T-cell (primary cell): ENCODE measurements at regions not wholly inside any gene's neighbourhood (a gene's known extent, or its start where the extent isn't known, plus 50 kb on each side); places are given as distances from the start of the nearest gene placed in this dataset.

Experiments
- ATAC-seq, 4 experiments: fragments of 200-7000 bp in 3 of 4; fragments of 150-1000 bp in 1 of 4; cut with Tn5 transposase; replicated peaks in 1 of 4; 1 replicate in 3 of 4; 2 replicates in 1 of 4; pipeline ENCODE4 v1.10.0; 2021; ENCODE audit warnings: moderate library complexity in 3 of 4, mild to moderate bottlenecking in 2 of 4, moderate number of reproducible peaks in 1 of 4
- CTCF ChIA-PET, 2 donors: fragments of 300-600 bp; sonication (Branson Sonifier 250); formaldehyde crosslinking; loops; one replicate each; lab custom pipeline; 2022; ENCODE audit warnings: antibody characterized with exemption in 2 of 2; lab: Charles Lee
- POLR2A ChIA-PET, 2 donors: fragments of 300-600 bp; sonication (Branson Sonifier 250); formaldehyde crosslinking; loops; one replicate each; lab custom pipeline; 2022; ENCODE audit warnings: antibody characterized with exemption in 2 of 2; lab: Charles Lee
- DNase-seq, 35 experiments: peaks; one replicate each; pipeline versions ENCODE4 v3.0.0 to v3.0.0-alpha.2; 2013 to 2023
- H3K27ac ChIP-seq: one replicate; pipeline ENCODE4 v1.5.1; 2013; ENCODE audit warnings: low read length
- H3K27me3 ChIP-seq, 2 experiments: replicated peaks in 1 of 2; 1 replicate in 1 of 2; 2 replicates in 1 of 2; pipeline versions ENCODE4 v1.6.1 to v1.7.0; 2013; ENCODE audit warnings: low read length in 1 of 2, mixed read lengths in 1 of 2; ENCODE audit not compliant: control insufficient read depth in 2 of 2, insufficient read depth in 2 of 2; ENCODE audit errors: extremely low read depth in 1 of 2
- H3K36me3 ChIP-seq, 2 donors: 1 replicate in 1 of 2; 2 replicates in 1 of 2; pipeline versions ENCODE4 v1.6.1 to v1.7.0; 2013; ENCODE audit warnings: low read length in 1 of 2; ENCODE audit not compliant: control insufficient read depth in 2 of 2, insufficient read depth in 1 of 2; ENCODE audit errors: extremely low read depth in 1 of 2
- H3K4me1 ChIP-seq, 2 experiments: 1 replicate in 1 of 2; 2 replicates in 1 of 2; pipeline versions ENCODE4 v1.6.1 to v1.7.0; 2013; ENCODE audit warnings: low read length in 2 of 2, mixed read lengths in 1 of 2; ENCODE audit not compliant: insufficient read depth in 2 of 2, control insufficient read depth in 1 of 2; ENCODE audit errors: extremely low read depth in 1 of 2
- H3K4me3 ChIP-seq, 2 donors: 1 replicate in 1 of 2; 2 replicates in 1 of 2; pipeline versions ENCODE4 v1.5.1 to v1.7.0; 2013; ENCODE audit warnings: mild to moderate bottlenecking in 2 of 2, low read length in 1 of 2, moderate library complexity in 1 of 2; ENCODE audit not compliant: control insufficient read depth in 1 of 2; ENCODE audit errors: extremely low read depth in 1 of 2
- H3K9me3 ChIP-seq: 2 replicates; pipeline ENCODE4 v1.7.0; 2013
- H3K27ac Mint-ChIP-seq, 2 donors: one replicate each; pipeline ENCODE4 v1.8.0; 2020 to 2021; ENCODE audit warnings: mild to moderate bottlenecking in 2 of 2, mixed read lengths in 2 of 2
- H3K27me3 Mint-ChIP-seq, 2 donors: one replicate each; pipeline ENCODE4 v1.8.0; 2021 to 2022; ENCODE audit warnings: mixed read lengths in 2 of 2
- H3K36me3 Mint-ChIP-seq: one replicate; pipeline ENCODE4 v1.8.0; 2021; ENCODE audit warnings: mixed read lengths
- H3K4me1 Mint-ChIP-seq, 3 donors: one replicate each; pipeline ENCODE4 v1.8.0; 2020 to 2022; ENCODE audit warnings: mixed read lengths in 3 of 3, mild to moderate bottlenecking in 1 of 3
- H3K4me3 Mint-ChIP-seq, 3 donors: one replicate each; pipeline ENCODE4 v1.8.0; 2020 to 2022; ENCODE audit warnings: mild to moderate bottlenecking in 3 of 3, mixed read lengths in 3 of 3, moderate library complexity in 3 of 3
- H3K9me3 Mint-ChIP-seq, 3 donors: one replicate each; pipeline ENCODE4 v1.8.0; 2020 to 2022; ENCODE audit warnings: mixed read lengths in 3 of 3
- WGBS: methylation state at CpG from one replicate; pipeline ENCODE4 v1.1.5; 2013; ENCODE audit warnings: missing lambda C conversion rate; ENCODE audit not compliant: insufficient coverage; 5-methylcytosine and 5-hydroxymethylcytosine counted together

GRCh38 chr13:67369895-67370660 lies 139.9 kb upstream of the PCDH9 start:
- no peaks in the 10 kb centered on the region for H3K36me3 Mint-ChIP-seq
- H3K4me3 ChIP-seq = no peak overlapping the region
- no peaks in the 10 kb centered on the region for H3K9me3 ChIP-seq
- ATAC-seq = no peak
- CTCF ChIA-PET = no interaction called here
- no peaks in the 10 kb centered on the region for H3K4me1 ChIP-seq
- H3K27ac ChIP-seq = no peak overlapping the region
- peaks cover 4 to 6% (median 6%) of the 10 kb centered on the region in 3 donors for H3K9me3 Mint-ChIP-seq
- POLR2A ChIA-PET = no interaction called here
- no peaks in the 10 kb centered on the region for H3K27me3 Mint-ChIP-seq
- no peaks in the 10 kb centered on the region for H3K27me3 ChIP-seq
- no peak for DNase-seq
- H3K36me3 ChIP-seq = no peaks in the 10 kb centered on the region
- no peaks in the 10 kb centered on the region for H3K4me1 Mint-ChIP-seq
- H3K27ac Mint-ChIP-seq = no peak overlapping the region
- WGBS = no CpG with 5 or more reads among the region's 6 CpGs
- H3K4me3 Mint-ChIP-seq = no peak overlapping the region

- 14% methylated on average over 1 of the region's 1 CpG for WGBS
- Mint-ChIP-seq H3K4me1 (no peaks in the 10 kb centered on the region), H3K9me3 (peaks cover 4 to 10% (median 7%) of the 10 kb centered on the region in 3 donors), H3K27me3 (no peaks in the 10 kb centered on the region), H3K36me3 (no peaks in the 10 kb centered on the region), H3K4me3 (no peak overlapping the region), H3K27ac (no peak overlapping the region)
- no peak for ATAC-seq
- ChIA-PET CTCF (no interaction called here), POLR2A (no interaction called here)
- H3K4me3 ChIP-seq = no peak overlapping the region
- no peaks in the 10 kb centered on the region for H3K9me3 ChIP-seq
- DNase-seq = no peak
- no peaks in the 10 kb centered on the region for H3K4me1 ChIP-seq
- H3K27me3 ChIP-seq = no peaks in the 10 kb centered on the region
- no peaks in the 10 kb centered on the region for H3K36me3 ChIP-seq
- no peak overlapping the region for H3K27ac ChIP-seq
Observed at GRCh38 chr13:67367399-67367798, 137.3 kb upstream of the PCDH9 start.

GRCh38 chr13:67366533-67366932 lies 136.4 kb upstream of the PCDH9 start:
- Mint-ChIP-seq H3K27ac (no peak overlapping the region), H3K9me3 (peaks cover 4 to 10% (median 7%) of the 10 kb centered on the region in 3 donors), H3K4me1 (no peaks in the 10 kb centered on the region), H3K4me3 (no peak overlapping the region), H3K36me3 (no peaks in the 10 kb centered on the region), H3K27me3 (no peaks in the 10 kb centered on the region)
- ChIA-PET CTCF (no interaction called here), POLR2A (no interaction called here)
- H3K27me3 ChIP-seq = no peaks in the 10 kb centered on the region
- ATAC-seq = no peak
- H3K4me1 ChIP-seq = no peaks in the 10 kb centered on the region
- H3K9me3 ChIP-seq = no peaks in the 10 kb centered on the region
- no peak for DNase-seq
- no peak overlapping the region for H3K4me3 ChIP-seq
- H3K36me3 ChIP-seq = no peaks in the 10 kb centered on the region
- H3K27ac ChIP-seq = no peak overlapping the region

DNA sequence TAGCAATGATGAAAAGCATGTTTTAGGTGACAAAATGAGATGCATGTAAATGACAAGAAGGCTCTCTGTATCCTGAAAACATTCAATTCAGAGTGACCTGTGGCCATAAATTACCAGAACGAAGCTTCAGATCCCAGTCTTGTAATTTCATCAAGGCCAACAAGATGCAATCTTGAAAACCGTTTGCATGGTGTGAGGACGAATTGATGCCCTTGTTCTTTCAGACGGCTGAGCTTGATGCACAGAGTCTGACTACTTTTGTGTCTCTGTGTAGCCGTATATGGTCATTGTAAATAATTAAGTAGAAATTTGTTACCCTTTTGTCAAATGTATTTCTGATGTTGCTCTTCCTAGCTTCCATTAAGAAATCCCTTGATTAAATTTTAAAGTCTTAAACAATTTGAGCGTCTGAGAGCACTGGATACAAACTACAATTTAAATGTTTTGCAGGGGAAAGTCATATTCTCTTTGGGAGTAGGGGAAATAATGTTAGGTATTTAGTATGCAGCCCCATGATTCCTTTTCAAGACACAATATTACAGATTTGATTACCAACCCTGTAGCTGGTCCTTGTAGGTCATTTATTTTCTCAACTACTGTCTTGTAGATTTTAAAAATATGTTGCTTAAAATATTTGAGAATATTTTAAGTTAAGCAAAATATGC lies 125.8 kb upstream of the PCDH9 start:
- no peaks in the 10 kb centered on the region for H3K27me3 ChIP-seq
- H3K36me3 ChIP-seq = no peaks in the 10 kb centered on the region
- no peak overlapping the region for H3K27ac Mint-ChIP-seq
- CTCF ChIA-PET = no interaction called here
- no peaks in the 10 kb centered on the region for H3K4me1 ChIP-seq
- no peaks in the 10 kb centered on the region for H3K4me1 Mint-ChIP-seq
- no peaks in the 10 kb centered on the region for H3K9me3 ChIP-seq
- no peak overlapping the region for H3K27ac ChIP-seq
- ATAC-seq (no peak), DNase-seq (no peak)
- H3K4me3 ChIP-seq = no peak overlapping the region
- no peaks in the 10 kb centered on the region for H3K36me3 Mint-ChIP-seq
- peaks cover 0 to 5% (median 4%) of the 10 kb centered on the region in 3 donors for H3K9me3 Mint-ChIP-seq
- POLR2A ChIA-PET = no interaction called here
- WGBS = 77% methylated on average over 4 of the region's 6 CpGs
- no peak overlapping the region for H3K4me3 Mint-ChIP-seq
- no peaks in the 10 kb centered on the region for H3K27me3 Mint-ChIP-seq

GRCh38 chr13:67353941-67354340 lies 123.8 kb upstream of the PCDH9 start:
- H3K4me1 ChIP-seq = no peaks in the 10 kb centered on the region
- ChIA-PET POLR2A (no interaction called here), CTCF (no interaction called here)
- no peaks in the 10 kb centered on the region for H3K36me3 ChIP-seq
- H3K27ac Mint-ChIP-seq = no peak overlapping the region
- peaks cover 0 to 16% (median 6%) of the 10 kb centered on the region in 3 donors for H3K9me3 Mint-ChIP-seq
- WGBS = no CpG with 5 or more reads among the region's 2 CpGs
- H3K27me3 ChIP-seq = no peaks in the 10 kb centered on the region
- DNase-seq = no peak
- no peak overlapping the region for H3K4me3 ChIP-seq
- no peak overlapping the region for H3K27ac ChIP-seq
- H3K9me3 ChIP-seq = no peaks in the 10 kb centered on the region
- ATAC-seq = no peak
- no peak overlapping the region for H3K4me3 Mint-ChIP-seq
- no peaks in the 10 kb centered on the region for H3K27me3 Mint-ChIP-seq
- H3K4me1 Mint-ChIP-seq = no peaks in the 10 kb centered on the region
- no peaks in the 10 kb centered on the region for H3K36me3 Mint-ChIP-seq

DNA sequence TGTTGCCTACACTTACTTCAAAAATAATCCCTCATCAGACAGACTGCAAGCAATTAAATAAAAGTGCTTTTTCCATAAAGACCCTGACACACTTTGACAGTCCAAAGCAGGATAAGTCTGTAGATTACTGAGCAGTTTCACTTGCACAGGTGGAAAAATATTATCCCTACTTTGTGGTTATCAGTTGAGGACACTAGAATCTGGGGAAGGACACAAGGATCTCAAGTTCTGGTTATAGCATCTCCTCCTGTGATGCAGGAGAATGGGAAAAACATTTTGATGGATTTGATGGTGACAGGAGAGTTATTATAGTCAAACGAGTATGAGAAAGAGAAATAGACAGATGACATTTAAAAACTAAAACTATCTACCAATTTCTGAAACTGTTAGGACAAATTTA lies 122.9 kb upstream of the PCDH9 start:
- ATAC-seq = no peak
- POLR2A ChIA-PET = interaction anchor here in 1 of 2 donors (0.6 kb wide), 1 partner anchor 20 kb away, joined by 3 read pairs; no protein-coding TSS in a partner anchor
- no peaks in the 10 kb centered on the region for H3K4me1 Mint-ChIP-seq
- H3K4me3 ChIP-seq = no peak overlapping the region
- CTCF ChIA-PET = no interaction called here
- H3K27ac ChIP-seq = no peak overlapping the region
- WGBS = no CpG with 5 or more reads among the region's 1 CpG
- no peaks in the 10 kb centered on the region for H3K4me1 ChIP-seq
- H3K36me3 Mint-ChIP-seq = no peaks in the 10 kb centered on the region
- DNase-seq = no peak
- H3K36me3 ChIP-seq = no peaks in the 10 kb centered on the region
- peaks cover under 1 to 16% (median 7%) of the 10 kb centered on the region in 3 donors for H3K9me3 Mint-ChIP-seq
- H3K9me3 ChIP-seq = no peaks in the 10 kb centered on the region
- H3K4me3 Mint-ChIP-seq = no peak overlapping the region
- H3K27me3 Mint-ChIP-seq = no peaks in the 10 kb centered on the region
- no peaks in the 10 kb centered on the region for H3K27me3 ChIP-seq
- no peak overlapping the region for H3K27ac Mint-ChIP-seq
